Heart right ventricle (tissue), 16 donors: ENCODE measurements at regions not wholly inside any gene's neighbourhood (a gene's known extent, or its start where the extent isn't known, plus 50 kb on each side); places are given as distances from the start of the nearest gene placed in this dataset.
A peak's percentile ranks its signal among the peaks of the same experiment; 100 is the strongest.

ENCODE experiments used
- ATAC-seq, 8 donors: fragments of 200-7000 bp; cut with Tn5 transposase; one replicate each; pipeline ENCODE4 v1.9.1; 2020; ENCODE audit warnings: mild to moderate bottlenecking in 8 of 8, moderate library complexity in 8 of 8, moderate number of reproducible peaks in 1 of 8
- DNase-seq, 2 donors: peaks; one replicate each; pipeline ENCODE4 v3.0.0-alpha.2; 2020
- H3K27ac ChIP-seq, 10 donors: fragments of 200-600 bp; sonication (generic) in 2 of 10; one replicate each; pipeline versions ENCODE4 v1.5.0 to v1.8.0; 2020 to 2022; ENCODE audit warnings: mild to moderate bottlenecking in 3 of 10
- H3K27me3 ChIP-seq, 7 donors: fragments of 200-600 bp; one replicate each; pipeline ENCODE4 v1.8.0; 2021 to 2022; ENCODE audit warnings: mild to moderate bottlenecking in 2 of 7
- H3K36me3 ChIP-seq, 9 donors: fragments of 200-600 bp; sonication (generic) in 1 of 9; one replicate each; pipeline versions ENCODE4 v1.5.0 to v1.8.0; 2020 to 2022; ENCODE audit warnings: mild to moderate bottlenecking in 2 of 9
- H3K4me1 ChIP-seq, 9 donors: fragments of 200-600 bp; sonication (generic) in 1 of 9; one replicate each; pipeline versions ENCODE4 v1.5.0 to v1.8.0; 2020 to 2022; ENCODE audit warnings: mild to moderate bottlenecking in 4 of 9
- H3K4me3 ChIP-seq, 10 donors: fragments of 200-600 bp; sonication (generic) in 2 of 10; one replicate each; pipeline versions ENCODE4 v1.5.0 to v1.8.0; 2020 to 2022; ENCODE audit warnings: mild to moderate bottlenecking in 7 of 10, moderate library complexity in 2 of 10
- H3K9me3 ChIP-seq, 11 donors: fragments of 200-600 bp in 10 of 11; sonication (generic) in 2 of 11; one replicate each; pipeline versions ENCODE4 v1.5.0 to v1.8.0; 2013 to 2022; ENCODE audit warnings: mild to moderate bottlenecking in 2 of 11, control low read depth in 1 of 11, moderate library complexity in 1 of 11
- WGBS, 2 donors: extraction: QIAGEN DNeasy Blood & Tissue Kit; methylation state at CpG; one replicate each; pipeline ENCODE4 v1.1.7; 2013; ENCODE audit warnings: inconsistent platforms in 1 of 2; 5-methylcytosine and 5-hydroxymethylcytosine counted together
- intact Hi-C, 10 donors: fragments of 100-400 bp; cut with DNase I; formaldehyde crosslinking; loops; one replicate each; pipeline versions ENCODE4 v1.11.1 to v1.14.2; 2022
- TF ChIP-seq, protein P1 (sequence below), 9 donors: fragments of 200-600 bp; sonication (generic) in 2 of 9; IDR thresholded peaks; one replicate each; pipeline versions ENCODE4 v1.5.0 to v1.8.0; 2021 to 2022; ENCODE audit warnings: antibody characterized with exemption in 9 of 9, mild to moderate bottlenecking in 5 of 9, moderate library complexity in 1 of 9
- donor health status: Arrhythmogenic right ventricular cardiomyopathy.
- donor health status: ischemic (EF 13 %, LVEDD 7.1; RV severe dilation, severe dysfunction).
- donor health status: healthy with polysubstance abuse.
- donor health status: DM: no; HTN: yes; CAD: no.
- donor health status: DM: no; HTN: no; CAD: no.
- donor health status: ischemic (EF 25% LVEDD 6.9; RV normal size, moderate dysfunction).
- donor health status: ischemic (EF 25% LVEDD 5.7; RV mildly dilated, moderate dysfunction).
- donor health status: healthy.
- donor health status: DM: yes; HTN: yes; CAD: no.
- donor health status: Ischemic cardiomyopathy.
- donor health status: ischemic (EF 35%, LVEDD 5.7; RV mildly dilated, moderate dysfunction).
- donor health status: nonischemic (EF 11% LVEDD 7.7; RV severe dilation, severe dysfunction).
- donor health status: DM: yes; HTN: yes; CAD: no.
- donor health status: PGD.
- donor health status: ischemic (EF 29% LVEDD 5.4; RV normal size, mild dysfunction).
- donor health status: nonischemic (EF 23%, LVEDD 6.1; RV moderate dilation, normal function).

DNA sequence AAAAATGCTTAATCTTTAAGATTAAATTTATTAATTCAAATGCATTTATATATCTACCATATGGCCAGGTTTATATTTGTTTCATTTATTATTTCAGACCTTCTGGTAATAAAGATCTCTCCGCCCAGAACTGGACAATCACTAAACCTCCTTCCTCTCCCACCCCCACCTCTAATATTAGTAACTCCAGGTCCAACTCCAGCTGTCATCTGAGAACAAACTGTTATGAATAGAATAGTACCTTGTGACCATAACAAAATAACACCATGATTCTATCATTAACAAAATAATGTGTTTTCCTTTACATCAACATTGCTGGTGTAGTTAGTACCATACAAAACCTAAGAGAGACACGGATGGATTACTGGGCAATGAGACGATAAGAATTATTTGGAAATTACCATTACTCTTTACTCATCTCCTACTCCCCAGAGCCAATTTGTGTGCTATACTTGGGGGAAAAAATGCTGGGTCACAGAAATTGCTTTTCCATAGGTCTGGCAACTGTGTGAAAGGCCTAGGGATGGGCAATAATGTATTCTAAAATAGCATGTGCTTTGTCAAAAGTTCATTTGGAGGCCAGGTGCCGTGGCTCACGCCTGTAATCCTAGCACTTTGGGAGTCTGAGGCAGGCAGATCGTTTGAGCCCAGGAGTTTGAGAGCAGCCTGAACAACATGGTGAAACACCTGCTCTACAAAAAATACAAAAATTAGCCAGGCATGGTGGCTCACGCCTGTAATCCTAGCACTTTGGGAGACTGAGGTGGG is 186.1 kb downstream of the ENC1 start:
- ATAC-seq (peak in 1 of 8 donors; percentile 53), DNase-seq (no peak)
- H3K9me3 ChIP-seq, result no peaks in the 10 kb centered on the region
- TF ChIP-seq, protein P1, sequence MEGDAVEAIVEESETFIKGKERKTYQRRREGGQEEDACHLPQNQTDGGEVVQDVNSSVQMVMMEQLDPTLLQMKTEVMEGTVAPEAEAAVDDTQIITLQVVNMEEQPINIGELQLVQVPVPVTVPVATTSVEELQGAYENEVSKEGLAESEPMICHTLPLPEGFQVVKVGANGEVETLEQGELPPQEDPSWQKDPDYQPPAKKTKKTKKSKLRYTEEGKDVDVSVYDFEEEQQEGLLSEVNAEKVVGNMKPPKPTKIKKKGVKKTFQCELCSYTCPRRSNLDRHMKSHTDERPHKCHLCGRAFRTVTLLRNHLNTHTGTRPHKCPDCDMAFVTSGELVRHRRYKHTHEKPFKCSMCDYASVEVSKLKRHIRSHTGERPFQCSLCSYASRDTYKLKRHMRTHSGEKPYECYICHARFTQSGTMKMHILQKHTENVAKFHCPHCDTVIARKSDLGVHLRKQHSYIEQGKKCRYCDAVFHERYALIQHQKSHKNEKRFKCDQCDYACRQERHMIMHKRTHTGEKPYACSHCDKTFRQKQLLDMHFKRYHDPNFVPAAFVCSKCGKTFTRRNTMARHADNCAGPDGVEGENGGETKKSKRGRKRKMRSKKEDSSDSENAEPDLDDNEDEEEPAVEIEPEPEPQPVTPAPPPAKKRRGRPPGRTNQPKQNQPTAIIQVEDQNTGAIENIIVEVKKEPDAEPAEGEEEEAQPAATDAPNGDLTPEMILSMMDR (IDR thresholded peaks at IDR 0.05), result no peak
- WGBS, 2 donors, result 73 to 74% methylated on average over 7 of the region's 7 CpGs
- no peaks in the 10 kb centered on the region for H3K36me3 ChIP-seq
- intact Hi-C loops, result no loop called here
- H3K4me3 ChIP-seq, result no peak overlapping the region
- H3K27me3 ChIP-seq, result no peaks in the 10 kb centered on the region
- peaks cover 0 to 7% (median 0%) of the 10 kb centered on the region in 9 donors for H3K4me1 ChIP-seq
- H3K27ac ChIP-seq, result no peak overlapping the region

DNA sequence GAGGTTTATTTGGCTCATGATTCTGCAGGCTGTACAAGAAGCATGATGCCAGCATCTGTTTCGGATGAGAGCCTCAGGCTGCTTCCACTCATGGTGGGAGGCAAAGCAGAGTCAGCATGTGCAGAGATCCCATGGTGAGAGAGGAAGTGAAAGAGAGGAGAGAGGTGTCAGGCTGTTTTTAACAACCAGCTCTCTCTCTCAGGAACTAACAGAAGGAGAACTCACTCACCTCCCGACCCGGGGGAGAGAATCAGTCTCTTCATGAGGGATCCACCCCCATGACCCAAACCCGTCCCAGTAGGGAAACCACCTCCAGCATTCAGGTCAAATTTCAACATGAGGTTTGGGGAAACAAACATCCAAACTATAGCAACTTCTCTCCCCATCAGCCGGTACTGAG is 187.7 kb downstream of the ENC1 start:
- H3K36me3 ChIP-seq, result no peaks in the 10 kb centered on the region
- DNase-seq, result no peak
- H3K9me3 ChIP-seq, result no peaks in the 10 kb centered on the region
- H3K27ac ChIP-seq, result no peak overlapping the region
- H3K4me3 ChIP-seq, result no peak overlapping the region
- peaks cover 0 to 8% (median 0%) of the 10 kb centered on the region in 9 donors for H3K4me1 ChIP-seq
- intact Hi-C loops, result no loop called here
- H3K27me3 ChIP-seq, result no peaks in the 10 kb centered on the region
- TF ChIP-seq, protein P1 (IDR thresholded peaks at IDR 0.05), result no peak
- WGBS, 2 donors, result 73 to 78% methylated on average over 5 of the region's 5 CpGs
- no peak for ATAC-seq

DNA sequence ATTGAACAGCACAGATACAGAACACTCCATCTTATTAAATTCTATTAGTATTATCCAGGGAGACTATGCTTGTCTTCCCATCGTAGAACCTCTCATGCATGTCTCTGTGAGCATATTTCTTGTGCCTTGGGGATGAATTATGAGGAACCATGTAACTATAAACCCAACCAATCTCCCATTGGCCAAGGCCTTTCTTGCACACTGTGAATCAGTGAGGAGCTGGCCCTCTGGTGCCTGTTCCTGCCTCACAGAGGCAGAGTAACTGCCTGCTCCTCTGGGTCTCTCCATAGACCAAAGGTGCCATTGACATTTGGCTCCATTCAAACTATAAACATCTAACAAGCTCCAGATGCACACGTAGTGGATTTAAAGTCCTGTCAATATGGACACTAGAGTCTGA is 190.4 kb downstream of the ENC1 start:
- TF ChIP-seq, protein P1 (IDR thresholded peaks at IDR 0.05), result no peak

DNA sequence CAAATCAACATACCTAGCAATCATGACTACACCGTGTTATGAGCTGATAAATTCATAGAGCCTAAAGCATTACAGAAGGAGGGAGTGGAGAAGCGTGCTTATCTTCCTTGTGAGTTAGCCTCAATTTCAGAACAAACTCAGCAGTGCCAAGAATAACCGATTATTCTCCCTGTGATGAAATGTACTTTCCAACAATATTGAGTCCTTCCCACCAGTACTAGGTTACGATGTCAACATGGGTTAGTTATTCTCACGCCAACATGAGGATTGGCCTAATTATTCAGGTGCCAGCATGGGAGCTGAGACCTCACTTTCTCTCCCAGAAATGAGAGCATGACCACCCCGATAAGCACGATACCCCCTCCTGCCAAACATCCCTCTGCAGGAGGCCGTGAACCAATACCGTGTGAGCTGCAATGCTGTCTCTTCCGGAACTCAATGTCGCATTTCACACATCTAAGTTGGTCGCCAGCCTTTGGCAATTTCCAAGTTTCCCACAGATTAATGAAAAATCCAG is 193.7 kb downstream of the ENC1 start:
- WGBS, 2 donors, result 32 to 37% methylated on average over 12 of the region's 12 CpGs
- intact Hi-C loops, result loop anchor here in 1 of 10 donors (10.0 kb wide), 1 partner anchor 188 kb away; no protein-coding TSS in a partner anchor

More for the DNA sequence above, 190.4 kb downstream of the ENC1 start:
- H3K4me3 ChIP-seq, result no peak overlapping the region
- H3K27ac ChIP-seq, result no peak overlapping the region
- no peak for DNase-seq
- no peak for ATAC-seq
- 82 to 87% methylated on average over 2 of the region's 2 CpGs for WGBS, 2 donors
- H3K27me3 ChIP-seq, result no peaks in the 10 kb centered on the region
- H3K9me3 ChIP-seq, result no peaks in the 10 kb centered on the region
- H3K4me1 ChIP-seq, result peaks cover 0 to 24% (median 7%) of the 10 kb centered on the region in 9 donors
- intact Hi-C loops, result no loop called here
- H3K36me3 ChIP-seq, result no peaks in the 10 kb centered on the region

More for the DNA sequence above, 193.7 kb downstream of the ENC1 start:
- ATAC-seq (peak; percentile 77 to 90 (median 83)), DNase-seq (peak; percentile 14 to 46)
- no peaks in the 10 kb centered on the region for H3K36me3 ChIP-seq
- H3K9me3 ChIP-seq, result no peaks in the 10 kb centered on the region
- TF ChIP-seq, protein P1 (IDR thresholded peaks at IDR 0.05), result no peak
- H3K27me3 ChIP-seq, result no peaks in the 10 kb centered on the region
- peaks cover 0 to 22% (median 7%) of the 10 kb centered on the region in 9 donors for H3K4me1 ChIP-seq
- peak overlapping the region in 7 of 10 donors; percentile 15 to 67 (median 46) for H3K27ac ChIP-seq
- peak overlapping the region in 2 of 10 donors; percentile 7 to 8 for H3K4me3 ChIP-seq
